Spleen (tissue), 7 donors: ENCODE measurements at regions not wholly inside any gene's neighbourhood (a gene's known extent, or its start where the extent isn't known, plus 50 kb on each side); places are given as distances from the start of the nearest gene placed in this dataset.

Experiments used
- CTCF ChIP-seq, 11 experiments: fragments of 200-600 bp in 7 of 11; fragments of 450-650 bp in 4 of 11; sonication (generic) in 4 of 11; IDR thresholded peaks in 8 of 11; conservative IDR thresholded peaks in 3 of 11; 1 replicate in 7 of 11; 2 replicates in 4 of 11; pipeline versions ENCODE4 v1.4.0 to v1.8.0; 2016 to 2021; ENCODE audit warnings: antibody characterized with exemption in 11 of 11, inconsistent platforms in 4 of 11, mild to moderate bottlenecking in 1 of 11
- POLR2A ChIP-seq, 3 donors: fragments of 450-650 bp; IDR thresholded peaks; one replicate each; pipeline ENCODE4 v1.5.1; 2017; ENCODE audit warnings: antibody characterized with exemption in 3 of 3, mild to moderate bottlenecking in 1 of 3
- POLR2AphosphoS5 ChIP-seq, 3 donors: sonication (generic); formaldehyde crosslinking; IDR thresholded peaks; one replicate each; pipeline ENCODE4 v1.5.1; 2017; ENCODE audit warnings: antibody characterized with exemption in 3 of 3
- donor health status: DM: no; HTN: no; CAD: no; lungs with moderate emphysema.
- donor health status: DM: no; HTN: no; CAD: no.
- donor health status: DM: no; HTN: no; CAD: no.

GRCh38 chr6:66687611-66688140 is 980.6 kb upstream of the EYS start:
- TF ChIP-seq CTCF (IDR thresholded peaks at IDR 0.05 in 8 of 11, conservative IDR thresholded peaks at IDR 0.05 in 3 of 11) = no peak
- TF ChIP-seq POLR2A (IDR thresholded peaks at IDR 0.05) = no peak
- TF ChIP-seq POLR2AphosphoS5 (IDR thresholded peaks at IDR 0.05) = no peak
